ENCODE measurements at regions not wholly inside any gene's neighbourhood (a gene's known extent, or its start where the extent isn't known, plus 50 kb on each side); places are given as distances from the start of the nearest gene placed in this dataset.
"Not testable (repeated sequence)": the region's sequence is repeated elsewhere in the genome, so short reads cannot be mapped to it uniquely, and the experiment has no call there.

DNA sequence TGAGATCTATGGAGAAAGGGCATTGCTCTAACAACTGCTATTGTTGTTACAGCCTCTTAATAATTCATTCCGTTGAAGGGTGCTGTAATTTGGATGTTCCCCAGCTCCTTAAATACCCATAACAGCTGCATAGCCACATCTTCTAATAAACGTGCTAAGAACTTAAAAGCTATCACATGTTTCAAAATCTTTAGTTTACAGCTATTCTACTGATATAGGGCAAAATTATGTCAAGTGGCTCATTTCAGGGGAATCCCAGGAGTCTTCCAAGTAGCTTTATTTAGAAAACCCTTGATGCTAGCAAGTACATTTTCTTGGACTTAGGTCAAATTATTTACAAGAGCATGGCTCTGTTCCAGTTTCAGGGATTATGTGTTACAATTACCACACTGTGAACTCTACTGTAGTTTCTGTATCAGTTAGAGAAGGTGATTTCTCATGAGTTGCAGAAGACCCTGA is 990.4 kb upstream of the ACO1 start:
- DNase-seq (ENCODE audit: low read depth in 1 of 2, low spot score in 1 of 2) = no peak

DNA sequence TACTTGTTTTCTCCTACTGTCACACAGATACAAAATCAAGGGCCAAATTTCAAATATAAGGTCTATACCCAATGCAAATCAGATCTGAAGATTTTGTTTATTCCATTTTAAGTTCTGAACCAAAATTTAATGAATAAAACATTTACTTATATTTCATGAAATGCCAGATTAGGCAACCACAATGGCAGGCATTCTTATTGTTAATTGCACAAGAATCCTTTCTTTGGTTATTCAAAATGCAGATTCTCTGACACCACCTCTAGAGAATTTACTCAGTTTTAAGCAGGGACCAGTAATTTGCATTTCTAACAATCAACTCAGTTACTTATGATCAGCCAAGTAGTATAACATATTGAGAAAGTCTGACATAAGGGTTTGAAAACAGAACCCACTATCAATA is 972.4 kb upstream of the ACO1 start:
- DNase-seq (ENCODE audit: low read depth in 1 of 2, low spot score in 1 of 2) = no peak

DNA sequence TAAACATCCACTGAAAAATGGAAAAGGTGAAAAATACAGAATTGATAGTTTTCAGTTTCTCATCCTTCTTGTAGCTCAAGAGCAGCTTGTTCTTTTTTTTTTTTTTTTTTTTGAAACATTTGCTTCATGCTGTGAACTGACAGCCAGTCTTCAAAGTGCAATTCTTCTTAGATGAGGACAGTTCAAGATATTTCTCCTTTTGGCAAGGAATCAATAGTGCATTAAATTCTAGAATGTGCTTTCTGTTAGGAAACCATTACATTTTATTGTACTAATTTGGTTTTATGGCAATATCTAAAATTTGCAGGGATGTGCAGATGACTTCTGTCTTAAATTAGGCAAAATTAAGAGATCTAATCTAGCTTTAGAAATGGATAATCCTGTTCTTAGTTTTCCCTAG is 969.3 kb upstream of the ACO1 start:
- no peak for DNase-seq (ENCODE audit: low read depth in 1 of 2, low spot score in 1 of 2)

DNA sequence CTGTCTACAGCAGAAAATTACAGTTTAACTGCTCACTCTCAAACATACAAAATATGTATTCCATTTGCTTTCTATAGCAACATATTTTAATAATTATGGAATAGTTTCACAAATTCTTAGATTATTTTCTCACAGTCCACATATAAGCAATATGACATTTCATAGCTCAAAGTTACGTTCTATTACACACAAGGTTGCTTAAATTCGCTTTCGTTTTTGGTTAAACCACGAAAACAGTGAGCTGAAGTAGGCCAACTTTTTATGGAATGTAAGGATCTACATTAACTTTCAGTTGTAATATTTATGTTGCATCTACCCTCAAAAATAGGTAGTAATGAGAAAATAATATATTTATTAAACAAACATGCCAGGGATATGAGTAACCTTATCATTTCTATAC is 966.0 kb upstream of the ACO1 start:
- no peak for DNase-seq (ENCODE audit: low read depth in 1 of 2, low spot score in 1 of 2)

DNA sequence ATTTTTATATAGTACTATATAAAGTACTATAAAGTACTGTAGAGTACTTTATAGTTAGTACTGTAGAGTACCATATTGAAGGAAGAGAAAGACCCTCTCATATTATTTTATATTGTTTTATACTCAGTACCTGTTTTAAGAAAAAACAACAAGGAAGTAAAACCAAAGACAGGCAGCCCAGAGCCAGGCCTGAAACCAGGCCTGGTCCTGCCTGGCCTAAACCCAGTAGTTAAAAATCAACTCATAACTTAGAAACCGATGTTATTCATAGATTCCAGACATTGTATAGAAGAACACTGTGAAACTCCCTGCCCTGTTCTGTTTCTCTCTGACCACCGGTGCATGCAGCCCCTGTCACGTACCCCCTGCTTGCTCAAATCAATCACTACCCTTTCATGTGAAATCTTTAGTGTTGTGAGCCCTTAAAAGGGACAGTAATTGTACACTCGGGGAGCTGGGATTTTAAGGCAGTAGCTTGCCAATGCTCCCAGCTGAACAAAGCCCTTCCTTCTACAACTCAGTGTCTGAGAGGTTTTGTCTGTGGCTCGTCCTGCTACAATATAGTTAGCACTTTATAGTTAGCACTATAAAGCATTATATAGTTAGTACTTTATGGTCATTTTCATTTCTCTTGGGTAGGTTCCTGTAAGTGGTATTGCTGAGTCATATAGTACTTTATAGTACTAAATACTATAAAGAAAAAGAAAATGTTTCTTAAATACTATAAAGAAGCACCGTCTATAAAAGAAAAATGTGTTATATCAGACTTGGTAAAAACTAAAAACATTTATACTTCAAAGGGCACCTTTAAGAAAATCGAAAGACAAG is 940.6 kb upstream of the ACO1 start:
- not testable (repeated sequence) for DNase-seq (ENCODE audit: low read depth in 1 of 2, low spot score in 1 of 2)

DNA sequence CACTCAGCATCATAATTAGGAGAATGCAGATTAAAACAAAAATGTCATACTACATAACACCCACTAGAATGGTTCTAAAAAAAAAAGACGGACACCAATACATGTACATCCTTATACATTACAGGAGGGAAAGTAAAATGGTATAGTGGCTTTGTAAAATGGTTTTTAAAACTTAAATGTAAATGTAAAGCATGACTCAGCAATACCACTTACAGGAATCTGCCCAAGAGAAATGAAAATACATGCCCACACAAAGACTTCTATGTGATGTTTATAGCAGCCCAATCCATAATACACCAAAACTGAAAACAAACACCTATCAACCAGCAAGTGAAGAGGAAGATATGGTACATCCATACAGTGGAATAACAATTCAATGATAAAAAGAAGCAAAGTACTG is 939.1 kb upstream of the ACO1 start:
- DNase-seq (ENCODE audit: low read depth in 1 of 2, low spot score in 1 of 2) = no peak

DNA sequence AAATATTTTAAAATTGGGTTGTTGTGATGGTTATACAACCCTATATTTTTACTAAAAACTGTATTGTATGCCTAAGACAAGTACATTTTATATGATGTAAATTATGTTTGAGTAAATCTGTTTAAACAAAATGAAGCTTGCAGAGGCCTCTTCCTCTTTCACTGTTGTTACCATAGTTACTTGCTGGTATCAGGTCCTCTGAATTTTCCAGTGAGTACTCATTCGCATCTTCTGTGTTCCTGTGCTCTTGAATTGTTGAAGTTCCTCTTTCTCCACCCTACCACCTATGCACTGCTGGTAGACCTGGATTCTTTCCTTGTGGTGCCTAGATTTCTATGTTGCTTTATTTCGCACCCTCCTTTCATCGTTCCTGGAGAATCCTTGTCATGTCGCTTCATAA is 938.5 kb upstream of the ACO1 start:
- no peak for DNase-seq (ENCODE audit: low read depth in 1 of 2, low spot score in 1 of 2)

DNA sequence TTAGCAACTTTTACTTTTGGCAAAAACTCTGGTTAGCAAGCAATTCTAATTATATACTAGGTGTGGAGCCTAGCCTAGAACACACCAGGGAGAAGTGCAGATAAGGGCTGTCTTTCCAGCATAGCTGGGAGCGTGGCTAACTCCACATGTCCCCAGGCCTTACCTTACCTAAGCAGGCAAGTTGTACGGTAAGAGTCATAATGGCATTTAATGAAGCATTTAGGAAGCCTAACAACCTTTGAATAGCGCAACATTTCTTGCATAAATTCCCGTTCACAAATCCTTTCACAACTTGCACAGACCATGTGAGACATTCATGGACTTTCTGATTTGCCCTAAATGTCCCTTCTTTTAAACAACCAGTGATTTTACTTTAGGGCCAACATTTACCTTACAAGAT is 917.4 kb upstream of the ACO1 start:
- DNase-seq (ENCODE audit: low read depth in 1 of 2, low spot score in 1 of 2) = no peak

DNA sequence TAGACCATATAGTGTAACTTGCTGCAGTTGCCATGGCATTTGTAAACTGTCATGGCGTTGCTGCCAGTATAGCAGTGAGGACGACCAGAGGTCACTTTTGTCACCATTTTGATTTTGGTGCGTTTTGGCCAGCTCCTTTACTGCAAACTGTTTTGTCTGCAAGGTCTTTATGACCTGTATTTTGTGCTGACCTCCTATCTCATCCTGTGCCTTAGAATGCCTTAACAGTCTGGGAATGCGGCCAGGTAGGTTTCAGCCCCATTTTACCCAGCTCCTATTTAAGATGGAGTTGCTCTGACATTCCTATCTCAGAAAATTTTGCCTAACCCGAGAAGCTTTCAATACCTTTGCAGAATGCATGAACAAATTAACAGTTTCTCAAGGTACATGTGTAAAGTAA is 914.4 kb upstream of the ACO1 start:
- DNase-seq (ENCODE audit: low read depth in 1 of 2, low spot score in 1 of 2) = no peak

DNA sequence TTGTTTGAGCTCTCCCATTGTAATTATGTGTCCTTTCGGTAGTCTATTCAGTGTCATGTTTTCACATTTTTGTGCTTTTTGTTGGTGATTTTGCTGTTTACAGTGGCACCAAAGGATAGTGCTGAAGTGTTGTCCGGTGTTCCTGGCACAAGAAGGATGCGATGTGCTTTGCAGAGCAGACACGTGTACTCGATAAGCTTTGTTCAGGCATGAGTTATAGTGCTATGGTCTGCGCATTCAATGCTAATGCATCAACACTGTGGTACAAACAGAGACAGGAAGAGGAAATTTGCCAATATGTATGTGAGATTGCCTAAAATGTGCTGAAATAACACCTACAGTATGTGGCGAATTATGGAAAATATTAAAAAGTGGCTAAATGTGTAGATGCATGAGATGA is 913.4 kb upstream of the ACO1 start:
- DNase-seq (ENCODE audit: low read depth in 1 of 2, low spot score in 1 of 2) = no peak

DNA sequence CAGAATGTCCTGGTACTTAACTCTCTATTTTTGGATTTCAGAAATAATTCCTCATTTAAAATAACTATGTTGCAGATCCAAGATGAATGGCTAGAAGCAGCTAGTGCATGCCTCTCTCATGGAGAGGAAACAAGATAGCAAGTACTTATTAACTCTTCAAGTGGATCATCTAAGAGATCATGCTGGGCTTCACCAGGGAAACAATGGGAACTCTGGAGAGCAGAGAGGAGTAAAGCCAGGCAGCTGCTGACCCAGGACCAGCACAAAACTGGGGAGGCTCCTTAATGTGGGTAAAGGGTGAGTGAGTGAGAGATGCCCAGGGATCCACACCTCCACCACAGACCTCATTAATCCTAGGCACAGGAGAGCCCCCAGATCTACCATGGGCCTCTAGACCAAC is 897.8 kb upstream of the ACO1 start:
- no peak for DNase-seq (ENCODE audit: low read depth in 1 of 2, low spot score in 1 of 2)

DNA sequence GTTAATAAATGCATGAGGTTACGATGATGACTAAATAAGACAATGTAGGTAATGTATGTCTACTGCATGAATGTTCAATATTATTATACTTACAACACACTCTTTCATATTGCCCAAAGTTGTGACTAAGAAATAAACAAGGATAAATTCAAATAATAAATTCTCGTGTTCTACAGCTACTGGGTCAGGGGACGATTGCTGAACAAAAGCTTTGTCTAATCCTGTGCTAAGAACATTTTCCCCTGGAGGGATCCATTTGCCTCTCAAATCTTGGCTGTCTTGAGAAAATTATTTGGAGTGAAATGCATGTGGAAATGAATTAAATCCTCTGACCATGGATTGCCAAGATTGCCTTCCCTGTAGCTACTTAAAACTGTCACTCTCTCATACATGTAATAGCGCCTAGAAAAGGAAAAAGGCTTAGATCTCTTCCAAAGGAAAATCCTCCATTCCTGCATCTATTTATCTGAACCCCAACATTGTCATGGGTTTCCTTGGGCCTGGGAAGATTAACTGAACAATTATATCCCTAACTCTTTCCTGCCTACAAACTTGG is 893.8 kb upstream of the ACO1 start:
- DNase-seq (ENCODE audit: low read depth in 1 of 2, low spot score in 1 of 2) = no peak

DNA sequence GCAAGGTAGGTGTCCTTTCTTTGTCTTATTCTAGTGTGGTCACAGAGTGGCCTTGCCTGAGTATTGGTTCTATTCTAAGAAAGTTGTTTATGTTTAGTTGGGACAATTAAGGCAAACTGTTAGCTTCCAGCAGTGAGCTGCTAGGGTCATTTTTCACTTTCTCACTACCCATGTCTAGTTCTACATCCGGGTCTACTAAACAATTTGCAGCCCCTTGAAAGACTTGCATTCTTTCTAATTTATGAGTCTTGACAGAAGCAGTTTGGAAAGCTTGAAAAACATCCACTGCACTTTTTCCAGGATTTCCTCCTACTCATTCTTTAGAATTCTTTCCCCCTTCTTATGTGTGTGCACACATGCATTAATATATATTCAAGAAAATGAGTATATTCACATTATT is 892.2 kb upstream of the ACO1 start:
- no peak for DNase-seq (ENCODE audit: low read depth in 1 of 2, low spot score in 1 of 2)

DNA sequence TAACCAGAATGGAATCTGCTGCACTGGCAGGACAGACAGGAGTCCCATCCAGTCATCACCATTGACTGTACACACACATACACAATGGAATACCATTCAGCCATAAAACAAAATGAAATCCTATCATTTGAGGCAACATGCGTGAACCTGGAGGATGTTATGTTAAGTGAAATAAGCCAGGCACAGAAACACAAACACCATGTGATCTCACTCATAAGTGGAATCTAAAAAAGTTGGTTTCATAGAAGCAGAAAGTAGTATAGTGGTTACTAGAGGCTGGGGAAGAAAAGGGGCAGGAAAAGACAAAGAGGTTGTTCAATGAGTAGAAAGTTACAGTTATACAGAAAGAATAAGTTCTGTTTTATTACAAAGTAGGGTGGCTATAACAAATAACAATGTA is 884.0 kb upstream of the ACO1 start:
- no peak for DNase-seq (ENCODE audit: low read depth in 1 of 2, low spot score in 1 of 2)

DNA sequence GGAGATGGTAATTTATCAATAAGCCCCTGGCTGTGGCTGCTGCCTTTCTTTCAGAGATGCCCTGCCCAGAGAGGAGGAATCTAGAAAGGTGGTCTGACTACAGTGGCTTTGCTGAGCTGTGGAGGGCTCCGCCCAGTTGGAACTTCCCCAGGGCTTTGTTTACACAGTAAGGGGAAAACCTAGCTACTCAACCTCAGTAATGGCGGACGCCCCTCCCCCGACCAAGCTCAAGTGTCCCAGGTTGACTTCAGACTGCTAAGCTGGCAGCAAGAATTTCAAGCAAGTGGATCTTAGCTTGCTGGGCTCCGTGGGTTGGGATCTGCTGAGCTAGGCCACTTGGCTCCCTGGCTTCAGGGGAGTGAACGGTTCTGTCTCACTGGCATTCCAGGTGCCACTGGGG is 865.4 kb upstream of the ACO1 start:
- DNase-seq (ENCODE audit: low read depth in 1 of 2, low spot score in 1 of 2) = no peak

DNA sequence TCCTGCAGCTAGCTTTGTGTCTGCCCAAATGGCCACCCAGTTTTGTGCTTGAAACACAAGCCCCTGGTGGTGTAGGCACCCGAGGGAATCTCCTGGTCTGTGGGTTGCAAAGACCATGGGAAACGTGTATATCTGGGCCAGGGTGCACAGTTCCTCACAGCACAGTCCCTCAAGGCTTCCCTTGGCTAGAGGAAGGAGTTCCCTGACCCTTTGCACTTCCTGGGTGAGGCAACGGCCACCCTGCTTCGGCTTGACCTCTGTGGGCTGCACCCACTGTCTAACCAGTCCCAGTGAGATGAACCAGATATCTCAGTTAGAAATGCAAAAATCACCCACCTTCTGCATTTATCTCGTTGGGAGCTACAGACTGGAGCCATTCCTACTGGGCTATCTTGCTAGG is 865.0 kb upstream of the ACO1 start:
- no peak for DNase-seq (ENCODE audit: low read depth in 1 of 2, low spot score in 1 of 2)

DNA sequence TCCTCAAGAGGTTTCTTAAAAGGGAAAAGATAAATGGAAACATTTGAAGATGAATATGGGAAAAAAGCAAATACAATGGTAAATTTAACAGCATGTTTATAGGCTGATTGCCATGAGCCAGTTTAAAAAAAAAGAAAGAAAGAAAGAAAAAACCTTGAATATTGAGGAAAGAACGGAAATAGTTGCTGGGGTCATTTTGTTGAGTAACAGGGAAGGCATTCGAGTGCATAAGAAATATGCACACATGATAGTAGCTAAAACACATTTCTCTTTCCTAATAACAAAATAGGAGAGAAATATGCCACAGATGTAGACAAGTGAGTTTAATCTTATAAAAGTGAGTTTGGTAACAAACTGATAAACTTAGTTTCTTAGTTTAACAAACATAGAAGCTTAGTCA is 864.6 kb upstream of the ACO1 start:
- DNase-seq (ENCODE audit: low read depth in 1 of 2, low spot score in 1 of 2) = no peak

DNA sequence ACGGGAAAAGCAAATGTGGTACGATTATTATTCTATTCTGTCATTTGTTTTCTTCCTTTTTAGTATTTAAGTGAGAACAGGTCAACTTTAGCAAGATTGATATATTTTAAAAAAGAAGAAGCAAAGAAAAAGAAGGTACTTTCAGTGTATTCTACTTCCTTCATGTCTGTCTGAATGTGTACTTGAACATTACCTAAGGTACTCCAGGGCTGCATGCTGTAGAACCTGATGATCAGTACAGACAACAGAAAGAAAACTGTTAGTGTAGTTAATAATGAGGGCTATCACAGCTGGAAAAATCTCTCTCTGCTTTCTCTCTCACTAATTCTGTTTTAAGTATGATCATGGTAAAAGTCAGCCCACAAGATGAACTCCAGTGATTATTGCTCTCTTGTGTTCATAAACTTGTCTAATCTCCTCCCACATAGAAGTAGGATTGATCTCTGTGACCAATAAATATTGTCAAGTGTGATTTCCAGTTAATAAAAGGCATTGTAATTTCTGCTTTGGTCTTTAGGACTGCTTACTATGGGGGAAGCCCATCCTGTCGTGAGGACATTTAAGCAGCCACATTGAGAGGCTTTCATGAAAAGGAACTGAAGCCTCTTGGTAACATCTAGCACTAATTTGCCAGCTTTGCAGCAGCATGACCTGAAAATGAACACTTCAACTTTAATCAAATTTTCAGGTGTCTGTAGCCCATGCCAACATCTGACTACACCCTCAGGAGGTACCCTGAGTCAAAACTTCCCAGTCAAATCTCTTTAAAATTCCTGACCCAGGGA is 864.0 kb upstream of the ACO1 start:
- no peak for DNase-seq (ENCODE audit: low read depth in 1 of 2, low spot score in 1 of 2)

DNA sequence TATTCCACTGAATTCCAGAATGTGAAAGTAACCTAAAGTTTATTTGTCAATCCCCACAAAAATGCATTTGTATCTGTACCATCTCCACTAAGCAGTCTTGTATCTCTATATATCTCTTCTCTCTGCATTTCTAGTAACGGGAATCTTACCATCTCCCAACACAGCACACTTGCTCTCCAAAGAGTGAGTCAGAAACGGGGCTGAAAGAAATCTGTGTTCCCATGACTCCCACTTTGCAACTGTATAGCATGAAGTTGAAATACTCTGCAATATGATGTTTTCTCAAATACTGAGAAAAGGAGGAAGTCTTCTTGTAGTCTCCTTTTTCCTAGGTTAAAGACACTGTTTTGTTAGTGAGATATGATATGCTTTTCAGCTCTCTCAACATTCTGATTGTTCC is 848.8 kb upstream of the ACO1 start:
- no peak for DNase-seq (ENCODE audit: low read depth in 1 of 2, low spot score in 1 of 2)

DNA sequence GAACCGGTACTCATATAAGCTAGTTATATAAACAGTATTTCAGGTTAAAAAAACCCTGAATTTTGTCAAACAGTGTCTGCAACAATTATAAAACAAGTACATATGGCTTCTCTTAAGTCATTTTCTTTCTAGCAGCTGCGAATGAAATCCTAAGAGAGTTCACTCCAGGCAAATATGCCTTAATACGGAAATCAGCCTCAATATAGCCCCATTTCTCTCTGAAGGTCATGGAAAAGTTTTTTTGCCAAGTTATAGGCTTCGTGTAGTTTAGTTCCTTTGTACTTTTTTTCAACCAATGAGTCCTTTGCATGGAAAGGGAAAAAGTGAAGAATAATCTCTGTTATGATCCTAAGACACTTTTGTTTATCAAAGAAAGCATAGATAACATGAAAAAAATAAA is 848.0 kb upstream of the ACO1 start:
- DNase-seq (ENCODE audit: low read depth in 1 of 2, low spot score in 1 of 2) = no peak

DNA sequence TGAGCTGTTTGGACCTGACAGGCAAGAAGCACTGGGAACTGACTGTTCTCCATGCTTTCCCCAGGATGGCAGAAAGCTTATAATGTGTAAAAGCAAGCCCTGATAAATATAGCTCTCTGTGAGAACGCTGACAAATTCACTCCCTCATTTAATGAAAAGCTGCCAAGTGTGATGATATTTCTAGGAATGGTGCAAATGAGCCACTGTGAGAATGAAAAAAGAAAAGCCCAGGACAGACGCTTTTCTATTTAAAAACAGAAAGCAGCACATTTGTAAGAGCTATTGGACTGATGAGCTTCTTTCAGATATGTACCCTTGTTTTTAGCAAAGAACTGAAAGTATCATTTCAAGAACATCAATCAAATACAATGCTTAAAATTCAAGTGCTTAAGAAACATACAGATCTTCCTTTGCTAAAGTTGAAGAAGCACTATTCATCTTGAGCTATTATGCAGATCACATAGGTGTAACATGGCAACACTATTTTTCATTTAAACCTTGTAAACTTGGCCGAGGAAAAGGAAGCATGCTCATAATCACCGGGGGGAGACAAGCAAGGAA is 842.6 kb upstream of the ACO1 start:
- DNase-seq (ENCODE audit: low read depth in 1 of 2, low spot score in 1 of 2) = no peak

Measured in stimulated activated CD4-positive, alpha-beta T cell treated with anti-CD3 and anti-CD28 coated beads, Interleukin-15, amount 100 ng/mL, for 1 hour (primary cell).